GM23248 (cell line): ENCODE measurements at regions not wholly inside any gene's neighbourhood (a gene's known extent, or its start where the extent isn't known, plus 50 kb on each side); places are given as distances from the start of the nearest gene placed in this dataset.

ENCODE experiments used
- EZH2 ChIP-seq: fragments of 200-600 bp; sonication (generic); IDR thresholded peaks from 2 replicates; pipeline ENCODE4 v1.6.1; 2018; ENCODE audit warnings: antibody characterized with exemption, mild to moderate bottlenecking; ENCODE audit not compliant: insufficient read depth, poor library complexity, severe bottlenecking
- EZH2phosphoT487 ChIP-seq: fragments of 200-600 bp; sonication (generic); IDR thresholded peaks from 2 replicates; pipeline ENCODE4 v1.6.1; 2018; ENCODE audit warnings: antibody characterized with exemption, moderate library complexity, mild to moderate bottlenecking, low read depth; ENCODE audit not compliant: insufficient read depth

- no peak for TF ChIP-seq EZH2
- no peak for TF ChIP-seq EZH2phosphoT487
These were observed 148.8 kb upstream of the STK26 start for GRCh38 chrX:131874300-131874699.
